Retina (tissue), 1 donor: ENCODE measurements at regions not wholly inside any gene's neighbourhood (a gene's known extent, or its start where the extent isn't known, plus 50 kb on each side); places are given as distances from the start of the nearest gene placed in this dataset.

ENCODE experiments used
- DNase-seq: peaks from one replicate; pipeline ENCODE4 v3.0.0-alpha.2; 2016

DNA sequence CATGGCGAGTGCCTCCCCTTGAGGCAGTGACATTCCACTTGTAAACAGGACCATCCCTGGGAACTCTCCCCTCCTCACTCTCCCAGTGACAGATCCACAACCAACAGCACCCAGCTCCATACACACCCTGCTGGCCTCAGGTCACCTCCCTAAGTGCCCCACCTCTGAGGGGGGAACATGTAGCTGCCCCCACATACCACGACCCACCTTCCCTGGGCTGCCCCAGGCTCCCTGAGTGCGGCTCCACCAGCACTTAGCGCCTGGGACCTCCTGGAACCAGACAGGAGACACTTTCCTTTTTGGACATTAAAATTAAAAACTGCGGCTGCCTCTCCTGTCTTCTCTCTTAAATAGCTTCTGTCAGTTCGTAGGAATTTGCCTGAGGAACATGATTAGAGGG is 1140.1 kb downstream of the BRD1 start:
- no peak for DNase-seq

DNA sequence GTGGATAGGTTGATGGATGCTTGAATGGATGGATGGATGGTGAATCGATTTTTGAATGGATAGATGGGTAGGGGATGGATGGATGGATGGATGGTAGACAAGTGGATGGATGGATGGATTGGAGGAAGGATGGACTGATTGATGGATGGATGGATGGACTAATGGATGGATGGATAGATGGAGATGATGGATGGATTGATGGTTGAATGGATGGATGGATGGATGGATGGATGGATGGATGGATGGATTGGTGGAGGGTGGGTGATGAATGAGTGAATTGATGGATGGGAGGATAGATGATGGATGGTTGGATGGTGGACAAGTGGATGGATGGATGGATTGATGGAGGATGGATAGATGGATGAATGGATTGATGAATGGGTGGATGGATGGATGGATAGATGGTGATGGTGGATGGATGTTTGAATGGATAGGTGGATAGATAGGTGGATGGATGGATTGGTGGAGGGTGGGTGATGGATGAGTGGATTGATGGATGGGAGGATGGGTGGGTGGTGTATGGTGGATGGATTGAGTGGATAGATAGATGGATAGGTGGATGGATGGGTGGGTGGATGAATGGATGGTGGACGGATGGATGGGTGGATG is 1140.9 kb downstream of the BRD1 start:
- no peak for DNase-seq

DNA sequence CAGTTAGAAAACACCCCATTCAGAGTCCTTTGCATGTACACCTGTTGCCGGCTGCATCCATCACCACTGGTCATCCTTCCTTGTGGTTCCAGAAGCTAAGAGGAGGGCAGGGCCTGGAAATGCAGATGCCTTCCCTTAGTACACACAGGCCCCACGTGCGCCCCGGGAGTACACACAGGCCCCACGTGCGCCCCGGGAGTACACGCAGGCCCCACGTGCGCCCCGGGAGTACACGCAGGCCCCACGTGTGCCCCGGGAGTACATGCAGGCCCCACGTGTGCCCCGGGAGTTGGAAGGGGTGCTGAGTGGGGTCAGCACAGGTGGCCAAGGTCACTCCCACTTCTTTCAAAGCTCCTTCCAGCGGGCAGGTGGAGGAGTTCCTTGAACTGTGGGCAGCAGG is 1141.9 kb downstream of the BRD1 start:
- DNase-seq = no peak

DNA sequence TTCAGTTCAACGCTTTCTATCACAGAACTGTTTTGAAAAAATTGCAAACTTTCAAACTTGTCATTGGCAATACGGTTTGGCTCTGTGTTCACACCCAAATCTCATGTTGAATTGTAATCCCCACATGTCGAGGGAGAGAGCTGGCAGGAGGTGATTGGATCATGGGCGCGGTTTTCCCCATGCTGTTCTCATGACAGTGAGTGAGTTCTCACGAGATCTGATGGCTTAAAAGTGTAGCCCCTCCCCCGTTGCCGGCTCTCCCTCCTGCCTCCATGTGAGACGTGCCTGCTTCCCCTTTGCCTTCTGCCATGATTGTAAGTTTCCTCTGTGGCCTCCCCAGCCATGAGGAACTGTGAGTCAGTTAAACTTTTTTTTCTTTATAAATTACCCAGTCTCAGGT is 1144.0 kb downstream of the BRD1 start:
- DNase-seq = no peak

DNA sequence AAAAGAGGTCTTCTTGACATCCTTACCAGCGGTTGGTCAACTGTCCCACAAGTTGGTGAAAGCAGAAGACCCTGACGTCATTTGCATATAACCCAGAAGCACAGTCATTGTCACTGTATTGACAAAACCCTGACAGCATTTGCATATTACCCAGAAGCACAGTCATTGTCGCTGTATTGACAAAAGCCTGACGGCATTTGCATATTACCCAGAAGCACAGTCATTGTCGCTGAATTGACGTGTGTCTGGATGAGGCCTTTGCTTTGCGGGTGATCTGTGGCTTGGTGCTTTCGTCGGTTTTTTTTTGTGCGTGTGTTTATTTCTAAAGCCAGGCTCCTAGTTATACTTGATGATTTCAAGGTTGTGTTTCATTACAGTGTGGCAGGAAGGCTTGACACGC is 1145.2 kb downstream of the BRD1 start:
- DNase-seq = no peak

DNA sequence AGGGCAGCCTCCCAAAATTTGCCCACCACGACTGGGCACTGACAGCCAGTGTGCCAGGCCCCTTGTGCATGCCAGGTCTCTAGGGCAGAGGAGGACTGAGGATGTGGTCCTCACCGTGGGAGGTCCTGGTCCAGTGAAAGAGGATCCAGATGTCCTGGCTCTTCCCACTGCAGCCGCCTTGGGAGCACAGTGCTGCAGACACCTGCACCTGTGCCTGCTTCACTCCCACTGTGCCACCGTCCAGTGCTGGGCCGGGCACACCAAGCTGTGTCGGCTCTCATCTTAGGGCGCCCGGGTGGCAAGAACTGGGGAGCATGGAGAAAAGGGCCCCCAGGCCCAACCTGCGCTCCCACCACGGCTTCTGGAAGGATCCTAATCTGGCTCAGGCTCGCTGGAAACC is 1147.1 kb downstream of the BRD1 start:
- no peak for DNase-seq

DNA sequence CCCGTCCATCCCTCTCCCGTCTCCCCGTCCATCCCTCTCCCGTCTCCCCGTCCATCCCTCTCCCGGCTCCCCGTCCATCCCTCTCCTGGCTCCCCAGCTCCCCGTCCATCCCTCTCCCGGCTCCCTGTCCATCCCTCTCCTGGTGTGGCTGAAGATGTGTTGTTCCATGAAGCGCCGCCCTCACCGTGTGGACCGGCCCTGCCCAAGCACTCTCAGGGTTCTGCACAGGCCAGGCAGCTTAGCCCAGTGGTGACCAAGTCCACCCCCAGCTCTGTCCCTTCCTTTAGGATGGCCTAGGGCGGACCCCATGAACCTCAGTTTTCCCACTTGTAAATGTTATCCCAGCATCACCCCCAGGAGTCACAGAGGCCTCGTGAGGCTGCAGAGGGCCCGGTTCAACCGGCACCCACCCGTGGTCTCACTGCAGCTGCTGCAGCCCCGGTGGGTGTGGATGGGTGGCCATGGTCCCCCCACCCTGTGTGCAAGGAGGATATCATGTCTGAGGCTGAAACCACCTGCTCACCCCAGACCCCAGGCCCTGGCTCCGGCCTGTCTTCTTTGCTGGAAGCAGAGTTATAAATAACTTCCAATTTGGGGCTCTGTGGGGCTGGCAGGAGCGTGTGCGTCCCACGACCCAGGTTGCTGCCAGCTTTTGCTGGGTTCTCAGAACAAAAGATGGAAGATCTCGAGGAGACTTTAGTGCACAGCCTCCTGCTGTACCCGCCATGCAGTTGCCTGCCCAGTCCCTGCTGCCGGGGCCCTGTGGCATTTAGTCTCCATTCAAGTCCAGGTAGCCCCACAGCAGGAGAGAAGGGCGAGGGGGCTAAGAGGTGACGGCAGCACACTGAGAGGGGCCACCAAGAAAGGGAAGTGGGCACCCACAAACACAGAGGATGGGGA is 1147.8 kb downstream of the BRD1 start:
- DNase-seq = no peak

DNA sequence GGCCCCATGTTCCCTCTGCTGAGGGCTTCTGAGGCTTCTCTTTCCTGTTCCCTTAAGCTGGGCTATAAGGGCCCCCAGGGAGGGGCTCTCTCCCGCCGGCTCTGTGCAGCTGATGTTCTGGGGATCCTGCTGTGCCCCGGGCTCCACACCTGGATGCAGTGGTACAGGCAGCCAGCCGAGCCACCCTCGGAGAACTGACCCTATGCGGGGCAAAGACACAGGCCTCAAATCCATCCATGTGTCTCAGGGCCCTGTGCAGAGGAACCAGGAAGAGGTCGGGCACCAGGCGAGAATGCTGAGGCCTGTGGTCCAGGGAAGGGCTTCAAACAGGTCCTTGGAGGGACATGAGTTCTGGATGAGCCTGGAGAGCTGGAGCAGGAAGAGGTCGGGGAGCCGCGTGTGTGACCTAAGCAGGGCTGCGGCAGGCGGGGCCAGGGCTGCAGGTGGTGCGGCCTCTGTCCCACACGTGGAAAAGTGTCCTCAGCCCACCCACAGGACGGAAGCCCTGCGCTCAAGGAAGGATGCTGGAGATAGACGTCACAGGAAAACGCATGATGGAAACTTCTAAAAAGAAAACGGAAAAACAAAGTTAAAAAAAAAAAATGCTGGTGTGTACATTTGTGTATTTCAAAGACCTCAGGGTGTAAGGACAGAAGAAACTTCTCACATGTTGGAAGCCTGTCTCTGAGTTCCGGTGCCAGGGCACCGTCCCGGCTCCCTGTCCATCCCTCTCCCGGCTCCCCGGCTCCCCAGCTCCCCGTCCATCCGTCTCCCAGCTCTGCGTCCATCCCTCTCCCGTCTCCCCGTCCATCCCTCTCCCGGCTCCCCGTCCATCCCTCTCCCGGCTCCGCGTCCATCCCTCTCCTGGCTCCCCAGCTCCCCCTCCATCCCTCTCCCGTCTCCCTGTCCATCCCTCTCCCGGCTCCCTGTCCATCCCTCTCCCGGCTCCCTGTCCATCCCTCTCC is 1149.2 kb downstream of the BRD1 start:
- DNase-seq = no peak

DNA sequence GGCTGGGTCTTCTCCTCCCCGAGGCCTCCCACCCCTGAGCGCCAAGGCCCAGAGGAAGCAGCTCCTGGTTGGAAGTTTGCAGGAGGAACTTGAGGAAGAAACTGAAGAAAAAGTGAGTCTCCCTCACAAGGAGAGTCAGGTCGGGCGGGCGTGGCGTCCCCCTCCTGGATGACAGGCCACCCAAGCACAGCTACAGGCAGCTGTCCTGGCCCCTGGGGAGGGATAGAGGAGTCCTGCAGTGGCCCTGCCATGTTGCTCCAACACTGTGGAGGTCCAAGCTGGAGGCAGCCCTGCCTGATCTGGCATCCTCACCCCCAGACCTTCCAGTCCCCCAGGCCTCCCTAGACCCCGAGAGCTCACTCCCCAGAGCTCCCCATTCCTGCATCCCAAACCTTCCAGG is 1150.1 kb downstream of the BRD1 start:
- no peak for DNase-seq

DNA sequence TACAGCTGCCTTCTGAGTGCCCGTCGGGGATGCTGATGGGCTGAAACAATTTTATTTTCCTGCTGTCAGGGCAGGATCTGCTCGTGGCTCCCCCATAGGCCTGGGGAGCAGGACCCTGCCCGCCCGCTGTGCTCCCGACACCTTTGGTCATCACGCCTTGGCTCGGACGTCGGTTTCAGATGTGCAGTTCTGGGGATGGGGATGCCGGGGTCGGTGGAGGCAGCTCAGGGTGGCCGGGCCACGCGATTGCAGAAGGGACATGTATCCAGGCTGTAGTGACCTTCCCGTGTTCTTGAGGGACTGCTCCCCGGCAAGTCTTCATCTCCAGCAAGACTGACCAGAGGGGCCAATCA is 1150.5 kb downstream of the BRD1 start:
- DNase-seq = no peak

DNA sequence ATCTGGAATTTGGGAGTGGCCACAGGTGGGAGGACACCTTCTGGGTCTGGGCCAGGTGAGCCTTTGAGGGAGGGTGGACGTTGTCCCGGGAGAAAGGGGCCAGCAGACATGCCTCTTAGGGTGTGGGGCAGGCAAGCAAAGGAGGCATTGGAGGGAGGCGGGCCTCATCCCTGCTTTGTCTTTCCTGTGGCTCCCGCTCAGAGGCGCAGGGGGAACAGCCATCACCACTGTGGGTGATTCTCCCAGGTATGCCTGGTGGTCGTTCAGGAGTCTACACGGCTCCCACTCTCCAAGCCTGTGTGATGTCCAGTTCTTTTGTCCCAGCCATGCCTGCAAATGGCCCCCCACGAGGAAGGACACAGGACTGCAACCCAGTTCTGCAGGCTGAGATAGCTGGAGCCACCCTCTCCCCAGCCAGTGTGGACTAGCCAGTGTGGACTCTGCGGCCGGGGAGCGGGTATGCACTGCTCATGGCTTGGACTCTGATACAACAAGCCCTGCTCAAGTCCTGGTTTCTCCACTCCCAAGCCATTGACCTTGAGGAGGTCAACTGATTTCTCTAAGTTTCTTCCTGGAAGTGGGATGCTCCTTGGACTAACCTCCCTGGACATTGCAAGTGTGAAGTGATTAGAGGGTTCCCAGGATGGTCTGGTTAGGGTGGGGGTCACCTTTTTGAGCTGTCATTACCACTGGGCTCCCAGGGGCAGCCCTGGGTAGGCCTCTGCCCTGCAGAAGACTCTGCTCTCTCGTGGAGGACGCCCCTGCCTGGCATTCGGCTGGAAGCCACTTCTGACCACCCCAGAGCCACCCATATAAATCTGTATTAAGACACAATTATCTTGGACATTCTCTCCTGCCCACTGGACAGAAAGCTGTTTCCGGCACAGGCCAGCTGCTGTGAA is 1151.2 kb downstream of the BRD1 start:
- no peak for DNase-seq

DNA sequence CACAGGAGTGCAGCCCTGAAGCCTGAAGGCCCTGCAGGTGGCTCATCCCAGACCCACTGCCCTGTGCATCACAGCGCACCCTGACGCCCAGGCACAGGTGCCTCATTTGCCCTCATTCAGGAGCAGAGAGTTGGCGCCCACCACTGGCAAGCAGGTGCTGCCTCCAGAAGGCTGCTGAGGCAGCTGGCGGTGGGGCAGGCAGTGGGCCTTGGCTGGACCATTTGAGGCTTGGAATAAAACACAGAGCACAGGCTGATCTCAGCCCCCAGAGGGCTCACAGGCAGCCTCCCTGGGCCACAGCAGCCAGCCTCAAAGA is 1151.9 kb downstream of the BRD1 start:
- no peak for DNase-seq

DNA sequence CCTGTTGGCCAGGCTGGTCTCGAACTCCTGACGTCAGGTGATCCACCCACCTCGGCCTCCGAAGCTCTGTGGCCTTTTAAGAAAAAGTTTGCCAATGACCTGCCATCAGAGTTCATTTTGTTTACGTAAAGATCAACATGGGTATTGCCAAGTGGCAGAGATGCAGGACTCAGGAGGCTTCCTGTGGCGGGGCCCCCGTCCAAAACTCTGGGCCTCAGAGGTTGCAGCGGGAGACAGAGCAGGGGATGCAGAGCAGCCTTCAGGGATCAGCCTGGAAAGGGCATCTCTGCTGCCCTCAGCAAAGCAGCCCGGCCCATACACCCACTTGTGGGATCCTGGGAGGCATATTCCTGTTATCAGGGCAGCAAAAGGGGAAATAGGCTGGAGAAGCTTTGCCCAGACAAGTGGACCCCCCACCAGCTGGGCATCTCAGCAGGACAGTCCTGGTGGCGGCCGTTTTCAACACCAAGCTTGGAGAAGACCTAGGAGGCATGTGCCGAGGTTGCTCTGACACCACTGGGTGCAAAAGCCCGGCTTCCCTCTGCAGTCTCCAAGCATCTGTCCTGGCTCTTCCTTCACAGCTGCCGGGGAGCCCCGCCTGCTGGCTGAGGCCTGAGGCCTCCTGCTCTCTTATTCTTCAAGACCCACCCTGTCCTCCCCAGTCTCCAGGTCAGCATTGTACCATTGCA is 1152.4 kb downstream of the BRD1 start:
- DNase-seq = no peak

DNA sequence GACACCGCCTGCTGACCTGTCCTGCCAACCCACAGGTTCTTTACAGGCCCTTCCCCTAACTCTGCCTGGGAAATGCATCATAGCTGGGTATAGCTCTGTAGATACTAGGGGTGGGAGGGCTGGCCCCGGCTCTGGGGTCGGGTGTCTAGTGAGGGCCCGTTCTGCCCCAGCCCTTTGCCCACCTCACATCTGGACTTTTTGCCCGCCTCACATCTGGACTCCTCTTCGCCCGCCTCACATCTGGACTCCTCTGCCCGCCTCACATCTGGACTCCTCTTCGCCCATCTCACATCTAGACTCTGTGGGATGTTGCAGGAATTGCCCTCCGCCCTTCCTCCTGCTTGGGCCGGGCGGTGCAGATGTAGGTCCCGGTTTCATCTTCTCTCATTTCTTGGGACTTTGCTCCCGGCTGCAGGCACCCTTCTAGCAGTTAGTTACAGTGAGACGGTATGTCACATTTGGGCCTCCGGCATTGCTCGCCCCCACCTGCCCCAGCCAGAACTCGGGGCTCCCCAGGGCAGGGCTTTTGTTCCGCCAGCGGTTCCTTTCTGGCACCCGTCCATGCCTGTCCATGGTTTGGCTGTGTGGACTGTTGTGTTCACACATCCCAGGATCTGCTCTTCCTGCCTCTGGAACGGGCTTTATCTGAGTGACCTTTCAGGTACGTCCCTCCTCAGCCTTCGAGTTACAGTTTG is 1153.7 kb downstream of the BRD1 start:
- DNase-seq = no peak

DNA sequence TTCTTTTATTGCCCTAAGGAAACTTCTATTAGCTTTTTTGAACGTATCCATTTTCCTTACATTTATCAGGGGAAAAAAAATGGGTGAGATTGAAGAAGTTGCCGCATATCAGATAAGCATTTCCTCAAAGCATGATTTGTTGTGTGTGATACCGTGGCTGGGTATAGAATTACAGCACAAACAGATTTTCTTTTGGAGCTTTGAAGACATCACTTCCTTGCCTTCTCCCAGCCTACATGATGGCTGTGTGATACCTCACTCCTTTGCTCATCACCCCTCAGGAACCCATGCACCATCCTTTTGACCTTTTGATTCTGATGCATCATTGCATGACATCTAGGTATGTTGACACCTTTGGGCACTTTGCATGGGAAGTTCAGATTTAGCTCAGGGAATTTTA is 1155.3 kb downstream of the BRD1 start:
- no peak for DNase-seq

DNA sequence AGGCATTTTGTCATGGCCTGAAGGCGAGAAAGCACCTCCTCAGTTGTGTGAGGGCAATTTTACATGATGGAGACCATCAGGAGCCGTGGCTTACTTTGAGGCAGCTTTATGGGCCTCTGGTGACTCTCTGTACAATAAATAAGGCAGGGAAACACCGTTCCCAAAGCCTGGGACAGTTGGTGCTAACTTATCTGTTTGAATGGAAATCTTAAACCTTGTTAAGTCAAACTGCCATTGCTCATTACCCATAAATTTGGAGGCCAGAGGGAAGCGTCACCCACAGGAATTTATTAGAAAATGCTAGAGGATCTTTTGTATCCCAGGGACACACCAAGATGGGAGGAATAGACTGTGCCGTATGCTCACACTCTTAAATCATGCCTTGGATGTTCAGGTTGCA is 1156.9 kb downstream of the BRD1 start:
- no peak for DNase-seq

DNA sequence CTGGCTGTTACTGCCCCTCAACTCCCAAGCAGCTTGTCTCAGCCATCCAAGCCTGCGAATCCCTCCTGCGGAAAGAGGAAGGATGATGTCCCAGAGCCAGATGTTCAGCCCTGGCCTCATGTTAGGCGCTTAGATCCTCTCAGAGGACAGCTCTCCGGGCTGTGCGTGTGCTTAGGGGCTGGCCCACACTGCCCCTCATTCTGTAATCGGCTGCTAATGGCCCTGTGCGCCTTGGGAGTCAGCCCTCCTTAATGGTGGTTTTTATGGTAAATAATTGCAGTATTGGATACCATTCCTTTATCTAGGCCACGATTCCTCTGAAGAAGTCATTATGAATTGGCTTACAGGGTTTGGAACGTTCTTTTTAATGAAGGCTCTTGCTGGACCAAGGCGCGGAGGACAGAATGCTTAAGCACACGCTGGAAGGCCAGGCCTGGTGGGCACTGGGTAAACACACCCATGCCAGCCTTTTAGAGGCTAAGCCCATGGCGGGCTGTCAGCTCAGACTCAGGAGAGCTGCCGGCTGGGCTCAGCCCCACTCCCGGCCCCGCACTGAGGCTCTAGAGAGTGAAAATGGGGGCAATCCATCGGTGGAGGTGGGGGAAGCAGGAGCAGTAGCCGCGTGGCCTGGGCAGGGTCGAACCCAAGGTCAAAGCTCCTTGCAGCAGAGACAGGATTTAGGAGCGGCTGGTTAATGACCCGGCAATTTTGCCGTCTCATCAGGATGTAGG is 1157.5 kb downstream of the BRD1 start:
- DNase-seq = peak; percentile 50

DNA sequence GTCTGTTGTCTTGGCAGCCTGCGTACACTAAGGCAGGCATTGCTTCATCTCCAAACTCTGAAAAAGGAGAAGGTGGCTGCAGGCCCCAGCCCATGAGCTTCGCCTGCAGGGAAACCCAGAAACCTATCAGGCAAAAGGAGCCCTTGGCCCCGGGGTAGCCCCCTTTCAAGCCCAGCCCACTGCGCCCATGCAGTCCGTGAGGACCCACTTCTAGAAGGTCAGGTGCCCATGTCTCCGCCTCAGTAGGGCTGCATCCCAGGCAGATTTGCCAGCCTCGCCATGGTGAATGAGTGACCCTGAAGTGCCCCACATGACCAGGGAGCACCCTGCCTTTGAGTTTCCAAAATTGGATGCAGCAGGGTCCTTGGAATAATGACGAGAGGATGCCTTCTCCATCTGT is 1158.4 kb downstream of the BRD1 start:
- no peak for DNase-seq

DNA sequence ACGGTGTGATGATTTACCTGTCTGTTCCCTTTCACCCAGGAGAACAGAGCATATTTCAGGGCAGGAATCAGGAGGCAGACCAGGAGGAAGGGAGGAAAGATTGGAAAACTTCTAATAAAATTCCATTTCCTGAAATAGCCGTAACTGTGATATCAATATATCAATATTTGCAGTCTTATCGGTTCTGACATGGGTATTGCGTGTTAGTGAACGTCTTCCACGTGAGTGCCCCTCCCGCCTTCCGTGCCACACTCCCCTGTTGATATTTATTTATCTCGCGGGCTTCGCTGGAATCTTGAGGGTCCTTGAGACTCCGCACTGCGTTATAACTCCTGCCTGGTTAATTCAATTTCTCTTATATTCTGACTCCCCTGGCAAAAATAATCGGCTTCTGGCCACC is 1160.4 kb downstream of the BRD1 start:
- no peak for DNase-seq

DNA sequence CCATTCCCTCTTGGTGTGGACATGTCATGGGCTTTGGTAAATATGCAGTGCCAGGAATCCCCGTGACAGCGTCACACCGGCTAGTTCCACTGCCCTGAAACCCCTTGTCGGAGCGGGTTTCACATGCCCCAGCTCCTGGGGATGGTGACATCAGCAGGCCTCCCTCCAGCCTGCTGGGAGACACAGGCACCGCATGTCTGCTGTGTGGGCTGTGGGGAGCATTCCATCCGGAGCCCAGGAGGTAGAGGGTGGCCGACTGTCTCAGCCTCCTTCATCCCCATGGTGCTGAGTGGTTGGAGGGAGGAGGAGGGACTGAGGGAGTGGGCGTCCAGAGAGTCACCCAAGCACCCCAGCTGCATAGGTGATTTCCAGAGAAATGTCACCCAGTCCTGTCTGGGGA is 1161.1 kb downstream of the BRD1 start:
- no peak for DNase-seq
